Nephron (organoid): ENCODE measurements at regions not wholly inside any gene's neighbourhood (a gene's known extent, or its start where the extent isn't known, plus 50 kb on each side); places are given as distances from the start of the nearest gene placed in this dataset.

ENCODE experiments used
- H3K27ac Mint-ChIP-seq, 3 experiments: 2 replicates each; pipeline ENCODE4 v1.8.0; 2020; ENCODE audit warnings: mixed read lengths in 3 of 3, mild to moderate bottlenecking in 2 of 3, moderate library complexity in 1 of 3
- H3K27me3 Mint-ChIP-seq: 2 replicates; pipeline ENCODE4 v1.8.0; 2021; ENCODE audit warnings: low read depth, mild to moderate bottlenecking, moderate library complexity, mixed read lengths
- H3K36me3 Mint-ChIP-seq: 2 replicates; pipeline ENCODE4 v1.8.0; 2020; ENCODE audit warnings: low read depth, mixed read lengths
- H3K4me1 Mint-ChIP-seq: 2 replicates; pipeline ENCODE4 v1.8.0; 2020; ENCODE audit warnings: mixed read lengths
- H3K4me3 Mint-ChIP-seq, 3 experiments: 2 replicates each; pipeline ENCODE4 v1.8.0; 2020; ENCODE audit warnings: mild to moderate bottlenecking in 3 of 3, mixed read lengths in 3 of 3, moderate library complexity in 2 of 3
- H3K9me3 Mint-ChIP-seq: 2 replicates; pipeline ENCODE4 v1.8.0; 2020; ENCODE audit warnings: mixed read lengths
- TF ChIP-seq, protein P1 (sequence below), 3 experiments: fragments of 200-600 bp; sonication (generic); IDR thresholded peaks; one replicate each; pipeline ENCODE4 v1.5.0; 2021; ENCODE audit warnings: antibody characterized with exemption in 3 of 3; ENCODE audit not compliant: unreplicated experiment in 3 of 3

DNA sequence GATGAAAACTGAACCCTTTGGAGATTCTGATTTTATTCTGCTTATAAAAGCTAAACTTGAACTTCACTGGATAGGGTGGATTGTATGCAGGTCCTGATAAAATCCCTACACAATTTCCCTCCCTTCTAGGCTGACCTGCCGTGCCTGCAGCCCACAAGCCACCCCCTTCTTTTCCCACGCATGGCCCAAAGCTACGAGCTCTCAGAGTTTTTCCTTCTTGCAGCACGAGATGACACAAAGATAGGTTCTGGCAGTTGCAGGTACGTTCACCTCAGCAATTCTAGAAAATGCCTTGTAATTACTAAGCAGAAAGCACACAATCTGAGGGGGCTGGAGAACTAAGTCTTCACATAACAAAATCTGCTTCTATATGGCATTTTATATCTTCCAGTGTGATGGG, 110.6 kb upstream of the ATP8B1 start:
- Mint-ChIP-seq H3K36me3 (no peaks in the 10 kb centered on the region), H3K4me3 (no peak overlapping the region), H3K27ac (no peak overlapping the region), H3K27me3 (peaks cover 4% of the 10 kb centered on the region), H3K4me1 (peaks cover 31% of the 10 kb centered on the region), H3K9me3 (no peaks in the 10 kb centered on the region)
- TF ChIP-seq, protein P1, sequence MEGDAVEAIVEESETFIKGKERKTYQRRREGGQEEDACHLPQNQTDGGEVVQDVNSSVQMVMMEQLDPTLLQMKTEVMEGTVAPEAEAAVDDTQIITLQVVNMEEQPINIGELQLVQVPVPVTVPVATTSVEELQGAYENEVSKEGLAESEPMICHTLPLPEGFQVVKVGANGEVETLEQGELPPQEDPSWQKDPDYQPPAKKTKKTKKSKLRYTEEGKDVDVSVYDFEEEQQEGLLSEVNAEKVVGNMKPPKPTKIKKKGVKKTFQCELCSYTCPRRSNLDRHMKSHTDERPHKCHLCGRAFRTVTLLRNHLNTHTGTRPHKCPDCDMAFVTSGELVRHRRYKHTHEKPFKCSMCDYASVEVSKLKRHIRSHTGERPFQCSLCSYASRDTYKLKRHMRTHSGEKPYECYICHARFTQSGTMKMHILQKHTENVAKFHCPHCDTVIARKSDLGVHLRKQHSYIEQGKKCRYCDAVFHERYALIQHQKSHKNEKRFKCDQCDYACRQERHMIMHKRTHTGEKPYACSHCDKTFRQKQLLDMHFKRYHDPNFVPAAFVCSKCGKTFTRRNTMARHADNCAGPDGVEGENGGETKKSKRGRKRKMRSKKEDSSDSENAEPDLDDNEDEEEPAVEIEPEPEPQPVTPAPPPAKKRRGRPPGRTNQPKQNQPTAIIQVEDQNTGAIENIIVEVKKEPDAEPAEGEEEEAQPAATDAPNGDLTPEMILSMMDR (IDR thresholded peaks at IDR 0.05; ENCODE audit: unreplicated experiment in 3 of 3): no peak

DNA sequence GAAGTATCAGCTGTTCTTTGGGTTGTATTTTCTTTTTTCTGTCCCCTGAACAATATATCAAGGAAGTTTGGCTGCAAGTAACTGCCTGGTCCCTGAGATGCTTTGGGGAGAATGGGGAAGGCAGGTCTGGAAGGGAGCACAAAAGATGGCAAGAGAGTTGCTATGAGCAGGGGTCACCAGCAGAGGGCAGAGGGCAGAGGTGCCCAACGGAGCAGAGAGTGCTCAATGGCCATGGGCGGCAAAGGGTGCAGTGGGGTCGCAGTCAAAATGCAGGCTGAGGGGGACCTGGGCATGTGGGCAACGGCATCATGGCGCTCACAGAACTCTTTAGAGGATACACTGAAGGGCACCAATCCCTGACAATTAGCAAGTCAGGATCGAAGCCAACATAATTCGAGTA, 107.7 kb upstream of the ATP8B1 start:
- Mint-ChIP-seq H3K4me3 (no peak overlapping the region), H3K4me1 (peaks cover 27% of the 10 kb centered on the region), H3K36me3 (no peaks in the 10 kb centered on the region), H3K27me3 (peaks cover 6% of the 10 kb centered on the region), H3K27ac (no peak overlapping the region), H3K9me3 (no peaks in the 10 kb centered on the region)
- TF ChIP-seq, protein P1 (IDR thresholded peaks at IDR 0.05; ENCODE audit: unreplicated experiment in 3 of 3): no peak

DNA sequence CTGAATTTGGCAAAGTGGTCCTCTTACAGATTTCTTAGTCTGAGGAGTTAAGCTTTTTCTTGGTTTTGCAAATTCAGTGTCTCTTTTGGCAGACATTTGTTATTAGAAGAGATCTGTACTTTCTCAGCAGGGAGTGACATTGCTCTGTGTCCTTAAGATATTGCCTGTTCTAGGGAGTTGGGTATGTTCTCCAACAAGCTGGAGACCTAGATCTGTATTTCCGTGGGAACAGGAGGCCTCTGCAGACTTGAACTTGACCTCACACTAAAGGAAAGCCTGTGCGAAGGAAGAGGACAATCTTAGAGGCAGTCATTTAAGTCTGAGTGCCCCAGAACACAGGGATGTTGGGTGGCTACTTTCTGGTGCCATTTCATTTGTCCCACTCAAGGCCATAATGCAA, 107.0 kb upstream of the ATP8B1 start:
- no peak overlapping the region for H3K4me3 Mint-ChIP-seq
- H3K36me3 Mint-ChIP-seq: no peaks in the 10 kb centered on the region
- H3K27me3 Mint-ChIP-seq: peaks cover 8% of the 10 kb centered on the region
- H3K4me1 Mint-ChIP-seq: peaks cover 20% of the 10 kb centered on the region
- TF ChIP-seq, protein P1 (IDR thresholded peaks at IDR 0.05; ENCODE audit: unreplicated experiment in 3 of 3): no peak
- no peaks in the 10 kb centered on the region for H3K9me3 Mint-ChIP-seq
- H3K27ac Mint-ChIP-seq: no peak overlapping the region

DNA sequence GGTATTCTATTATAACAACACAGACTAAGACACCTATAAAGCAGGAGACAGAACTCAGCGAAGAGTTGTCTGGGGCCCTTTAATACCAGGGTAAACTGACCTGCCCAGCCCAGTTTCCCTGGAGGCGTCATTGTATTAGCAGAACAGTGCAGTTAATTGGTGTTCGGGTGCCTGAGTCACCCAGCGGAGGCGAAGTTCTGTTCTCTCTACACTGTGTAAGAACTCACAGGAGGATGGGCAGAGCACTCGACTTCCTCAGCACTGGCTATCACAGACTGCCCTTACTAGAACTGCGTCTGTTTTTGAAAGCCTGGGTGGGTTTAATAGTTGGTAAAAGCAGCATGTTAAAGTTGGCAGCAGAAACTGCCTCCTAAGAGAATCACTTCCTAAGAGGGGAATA, 106.5 kb upstream of the ATP8B1 start:
- no peaks in the 10 kb centered on the region for H3K36me3 Mint-ChIP-seq
- H3K4me3 Mint-ChIP-seq: no peak overlapping the region
- no peaks in the 10 kb centered on the region for H3K9me3 Mint-ChIP-seq
- TF ChIP-seq, protein P1 (IDR thresholded peaks at IDR 0.05; ENCODE audit: unreplicated experiment in 3 of 3): no peak
- peaks cover 15% of the 10 kb centered on the region for H3K4me1 Mint-ChIP-seq
- no peak overlapping the region for H3K27ac Mint-ChIP-seq
- peaks cover 8% of the 10 kb centered on the region for H3K27me3 Mint-ChIP-seq

DNA sequence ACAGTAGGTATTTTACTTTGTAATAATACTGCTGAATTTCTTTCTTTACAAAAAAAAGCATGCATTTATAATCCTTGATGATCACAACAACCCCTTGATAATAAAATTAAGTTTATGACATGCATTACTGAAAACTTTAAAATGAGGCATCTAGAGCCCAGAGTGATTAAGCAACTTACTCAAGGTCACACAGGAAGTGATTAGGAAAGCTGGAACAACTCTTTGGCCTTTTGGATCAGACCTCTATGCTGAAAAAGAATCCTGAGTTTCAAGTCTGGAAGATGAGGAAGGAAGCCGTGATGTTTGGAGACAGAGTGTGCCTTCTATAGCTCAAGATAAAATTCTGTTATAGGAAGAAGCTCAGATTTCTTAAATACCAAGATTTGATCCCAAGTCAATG, 105.0 kb upstream of the ATP8B1 start:
- Mint-ChIP-seq H3K36me3 (no peaks in the 10 kb centered on the region), H3K27ac (no peak overlapping the region), H3K4me1 (peaks cover 6% of the 10 kb centered on the region), H3K9me3 (no peaks in the 10 kb centered on the region), H3K27me3 (peaks cover 8% of the 10 kb centered on the region), H3K4me3 (no peak overlapping the region)
- TF ChIP-seq, protein P1 (IDR thresholded peaks at IDR 0.05; ENCODE audit: unreplicated experiment in 3 of 3): no peak

DNA sequence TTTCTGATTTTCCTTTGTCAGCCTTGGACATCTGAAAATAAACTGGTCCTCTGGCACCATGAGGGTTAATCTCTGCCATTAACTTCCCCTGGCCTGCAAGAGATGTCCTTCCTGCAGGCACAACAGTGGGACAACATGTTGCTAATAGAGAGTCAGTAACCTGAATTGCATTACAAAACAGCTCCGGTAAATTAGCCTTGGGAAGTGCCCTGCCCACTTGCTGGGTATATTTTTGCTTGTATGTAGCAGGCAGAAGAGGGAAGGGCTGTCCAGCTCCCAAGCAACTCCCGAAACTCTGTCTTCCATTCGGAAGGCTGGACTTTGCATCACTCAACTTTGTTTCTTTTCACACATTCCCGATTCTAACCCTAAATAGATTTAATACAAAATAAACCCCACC, 104.4 kb upstream of the ATP8B1 start:
- H3K9me3 Mint-ChIP-seq: no peaks in the 10 kb centered on the region

More for the DNA sequence above, 104.4 kb upstream of the ATP8B1 start:
- Mint-ChIP-seq H3K27me3 (peaks cover 8% of the 10 kb centered on the region), H3K4me1 (peaks cover 6% of the 10 kb centered on the region), H3K36me3 (no peaks in the 10 kb centered on the region), H3K4me3 (no peak overlapping the region), H3K27ac (no peak overlapping the region)
- TF ChIP-seq, protein P1 (IDR thresholded peaks at IDR 0.05; ENCODE audit: unreplicated experiment in 3 of 3): no peak
